Activated T-cell treated with anti-CD3 and anti-CD28 coated beads for 24 hours (primary cell): ENCODE measurements at regions not wholly inside any gene's neighbourhood (a gene's known extent, or its start where the extent isn't known, plus 50 kb on each side); places are given as distances from the start of the nearest gene placed in this dataset.
"Not testable (repeated sequence)": the region's sequence is repeated elsewhere in the genome, so short reads cannot be mapped to it uniquely, and the experiment has no call there.

Experiments used
- DNase-seq: peaks from one replicate; pipeline ENCODE4 v3.0.0-alpha.2; 2020; ENCODE audit warnings: low read depth

- DNase-seq, result no peak
Observed at GRCh38 chr1:60540141-60540540, 466.6 kb upstream of the C1orf87 start.

GRCh38 chr1:60535713-60536112, 462.1 kb upstream of the C1orf87 start:
- DNase-seq, result no peak

GRCh38 chr1:60527567-60527966, 454.0 kb upstream of the C1orf87 start:
- DNase-seq, result no peak

- DNase-seq, result no peak
Observed at GRCh38 chr1:60516996-60517395, 443.4 kb upstream of the C1orf87 start.

- no peak for DNase-seq
Observed at GRCh38 chr1:60510162-60510561, 436.6 kb upstream of the C1orf87 start.

- DNase-seq, result no peak
Observed at GRCh38 chr1:60504206-60504840, 430.8 kb upstream of the C1orf87 start.

- DNase-seq, result no peak
Observed at GRCh38 chr1:60503266-60503925, 429.8 kb upstream of the C1orf87 start.

GRCh38 chr1:60502506-60502905, 428.9 kb upstream of the C1orf87 start:
- no peak for DNase-seq

GRCh38 chr1:60489916-60490480, 416.4 kb upstream of the C1orf87 start:
- DNase-seq, result not testable (repeated sequence)

GRCh38 chr1:60488847-60489246, 415.3 kb upstream of the C1orf87 start:
- no peak for DNase-seq

GRCh38 chr1:60487565-60488345, 414.2 kb upstream of the C1orf87 start:
- no peak for DNase-seq

GRCh38 chr1:60483509-60483908, 409.9 kb upstream of the C1orf87 start:
- no peak for DNase-seq

GRCh38 chr1:60470246-60470645, 396.7 kb upstream of the C1orf87 start:
- no peak for DNase-seq

- no peak for DNase-seq
Observed at GRCh38 chr1:60463786-60464185, 390.2 kb upstream of the C1orf87 start.

GRCh38 chr1:60463146-60463545, 389.6 kb upstream of the C1orf87 start:
- DNase-seq, result no peak

- DNase-seq, result no peak
Observed at GRCh38 chr1:60461925-60462595, 388.5 kb upstream of the C1orf87 start.

GRCh38 chr1:60458111-60458510, 384.5 kb upstream of the C1orf87 start:
- no peak for DNase-seq

- DNase-seq, result no peak
Observed at GRCh38 chr1:60449876-60450275, 376.3 kb upstream of the C1orf87 start.

- DNase-seq, result no peak
Observed at GRCh38 chr1:60448850-60449249, 375.3 kb upstream of the C1orf87 start.

- DNase-seq, result no peak
Observed at GRCh38 chr1:60444680-60445079, 371.1 kb upstream of the C1orf87 start.

GRCh38 chr1:60436186-60436585, 362.6 kb upstream of the C1orf87 start:
- DNase-seq, result no peak

- no peak for DNase-seq
Observed at GRCh38 chr1:60431593-60431992, 358.0 kb upstream of the C1orf87 start.
